IMR-90 (cell line): ENCODE measurements at regions not wholly inside any gene's neighbourhood (a gene's known extent, or its start where the extent isn't known, plus 50 kb on each side); places are given as distances from the start of the nearest gene placed in this dataset.

Experiments used
- ATAC-seq: fragments of 200-7000 bp; cut with Tn5 transposase; 2 replicates; pipeline ENCODE4 v1.9.1; 2020; ENCODE audit warnings: low read depth, mild to moderate bottlenecking, moderate library complexity
- BruUV-seq: library from RNA; stranded (reverse); fragments of 400-500 nt; replicated peaks from 2 replicates; lab custom pipeline; 2021; lab: Mats Ljungman, UMichigan
- CTCF ChIA-PET: fragments of 300-600 bp; formaldehyde crosslinking; extraction: SDS; loops from one replicate; lab custom pipeline; 2021; ENCODE audit warnings: antibody characterized with exemption; lab: Yijun Ruan, JAX
- POLR2A ChIA-PET: fragments of 300-600 bp; sonication (Branson Sonifier 250); formaldehyde crosslinking; loops from one replicate; lab custom pipeline; 2022; ENCODE audit warnings: antibody characterized with exemption; ENCODE audit not compliant: unreplicated experiment; lab: Charles Lee
- DNase-seq: peaks from one replicate; pipeline ENCODE4 v3.0.0; 2013
- H2AFZ ChIP-seq: replicated peaks from 2 replicates; pipeline ENCODE3; 2013; ENCODE audit warnings: low read length, mild to moderate bottlenecking; ENCODE audit not compliant: poor library complexity
- H2AK5ac ChIP-seq: 2 replicates; pipeline ENCODE4 v1.6.1; 2013; ENCODE audit warnings: low read depth, low read length, inconsistent platforms
- H2AK9ac ChIP-seq: replicated peaks from 2 replicates; pipeline ENCODE3; 2013; ENCODE audit warnings: mild to moderate bottlenecking, low read depth, low read length, moderate library complexity; ENCODE audit not compliant: poor library complexity
- H2BK120ac ChIP-seq: 2 replicates; pipeline ENCODE4 v1.6.1; 2013; ENCODE audit warnings: low read depth, low read length, inconsistent platforms
- H2BK15ac ChIP-seq: 3 replicates; pipeline ENCODE4 v1.6.1; 2013; ENCODE audit warnings: low read depth, low read length, inconsistent platforms
- H2BK20ac ChIP-seq: 2 replicates; pipeline ENCODE4 v1.6.1; 2013; ENCODE audit warnings: low read depth, mild to moderate bottlenecking, inconsistent platforms, low read length, moderate library complexity
- H2BK5ac ChIP-seq: 2 replicates; pipeline ENCODE4 v1.6.1; 2013; ENCODE audit warnings: mild to moderate bottlenecking, low read depth, low read length, inconsistent platforms; ENCODE audit not compliant: poor library complexity, severe bottlenecking
- H3K14ac ChIP-seq: replicated peaks from 2 replicates; pipeline ENCODE4 v1.6.1; 2013; ENCODE audit warnings: low read depth, low read length, inconsistent platforms
- H3K18ac ChIP-seq: 2 replicates; pipeline ENCODE4 v1.6.1; 2013; ENCODE audit warnings: low read depth, low read length, control low read depth
- H3K23ac ChIP-seq: 2 replicates; pipeline ENCODE4 v1.6.1; 2013; ENCODE audit warnings: low read depth, low read length, inconsistent platforms
- H3K27ac ChIP-seq: 2 replicates; pipeline ENCODE4 v1.5.1; 2013; ENCODE audit warnings: mild to moderate bottlenecking, control low read depth, low read length; ENCODE audit not compliant: insufficient read depth
- H3K27me3 ChIP-seq: 2 replicates; pipeline ENCODE4 v1.6.1; 2013; ENCODE audit warnings: low read length; ENCODE audit not compliant: control insufficient read depth, insufficient read depth
- H3K36me3 ChIP-seq: 2 replicates; pipeline ENCODE4 v1.6.1; 2013; ENCODE audit warnings: low read length, mixed read lengths; ENCODE audit not compliant: control insufficient read depth, insufficient read depth
- H3K4ac ChIP-seq: 2 replicates; pipeline ENCODE4 v1.6.1; 2013; ENCODE audit warnings: low read depth, low read length, inconsistent platforms
- H3K4me1 ChIP-seq: 2 replicates; pipeline ENCODE4 v1.6.1; 2013; ENCODE audit warnings: low read length, mixed read lengths; ENCODE audit not compliant: control insufficient read depth, insufficient read depth
- H3K4me2 ChIP-seq: 2 replicates; pipeline ENCODE4 v1.6.1; 2013; ENCODE audit warnings: low read depth, mild to moderate bottlenecking, control low read depth, low read length, moderate library complexity
- H3K4me3 ChIP-seq: 2 replicates; pipeline ENCODE4 v1.5.1; 2013; ENCODE audit warnings: low read depth, mild to moderate bottlenecking, control low read depth, low read length, moderate library complexity; ENCODE audit not compliant: insufficient read depth
- H3K56ac ChIP-seq: 2 replicates; pipeline ENCODE4 v1.6.1; 2013; ENCODE audit warnings: low read length, inconsistent platforms; ENCODE audit not compliant: insufficient read depth; ENCODE audit errors: extremely low read depth
- H3K79me1 ChIP-seq, 2 experiments: 2 replicates each; pipeline ENCODE4 v1.6.1; 2013; ENCODE audit warnings: low read length in 2 of 2, inconsistent platforms in 1 of 2, low read depth in 1 of 2
- H3K9ac ChIP-seq: 2 replicates; pipeline ENCODE4 v1.6.1; 2013; ENCODE audit warnings: low read depth, low read length, control low read depth
- H3K9me1 ChIP-seq: 2 replicates; pipeline ENCODE4 v1.6.1; 2013; ENCODE audit warnings: low read length, inconsistent platforms; ENCODE audit not compliant: insufficient read depth
- H3K9me3 ChIP-seq: 2 replicates; pipeline ENCODE4 v1.6.1; 2013; ENCODE audit warnings: low read length; ENCODE audit not compliant: control insufficient read depth, insufficient read depth
- H4K20me1 ChIP-seq: 2 replicates; pipeline ENCODE4 v1.6.1; 2013; ENCODE audit warnings: low read length, inconsistent platforms; ENCODE audit not compliant: insufficient read depth
- H4K5ac ChIP-seq: 2 replicates; pipeline ENCODE4 v1.6.1; 2013; ENCODE audit warnings: mild to moderate bottlenecking, low read depth, low read length, control low read depth
- H4K8ac ChIP-seq, 2 experiments: 2 replicates each; pipeline ENCODE4 v1.6.1; 2013; ENCODE audit warnings: low read depth in 2 of 2, low read length in 2 of 2, control low read depth in 1 of 2, inconsistent platforms in 1 of 2
- H4K91ac ChIP-seq: 2 replicates; pipeline ENCODE4 v1.6.1; 2013; ENCODE audit warnings: low read depth, low read length, inconsistent platforms; ENCODE audit not compliant: insufficient read depth
- BHLHE40 ChIP-seq: fragments of 150-350 bp; IDR thresholded peaks from 2 replicates; pipeline ENCODE4 v1.6.1; 2016; ENCODE audit warnings: mild to moderate bottlenecking, low read depth, low read length
- CHD1 ChIP-seq: IDR thresholded peaks from 2 replicates; pipeline ENCODE4 v1.6.1; 2012; ENCODE audit warnings: low read depth, low read length, improper control_type of control experiment
- CTCF ChIP-seq: conservative IDR thresholded peaks from 2 replicates; pipeline ENCODE4 v1.5.1; 2012; ENCODE audit warnings: mild to moderate bottlenecking, low read depth, low read length, improper control_type of control experiment
- ELK1 ChIP-seq: fragments of 150-350 bp; IDR thresholded peaks from 2 replicates; pipeline ENCODE4 v1.6.1; 2016; ENCODE audit warnings: low read depth, mild to moderate bottlenecking, low read length, moderate library complexity, borderline replicate concordance
- MAFK ChIP-seq: IDR thresholded peaks from 2 replicates; pipeline ENCODE4 v1.6.1; 2012; ENCODE audit warnings: low read depth, low read length, improper control_type of control experiment
- MAZ ChIP-seq: IDR thresholded peaks from 2 replicates; pipeline ENCODE4 v1.6.1; 2012; ENCODE audit warnings: low read depth, mild to moderate bottlenecking, low read length, improper control_type of control experiment, moderate library complexity, borderline replicate concordance
- MXI1 ChIP-seq: IDR thresholded peaks from 2 replicates; pipeline ENCODE4 v1.6.1; 2012; ENCODE audit warnings: low read depth, mild to moderate bottlenecking, low read length, moderate library complexity, borderline replicate concordance
- RCOR1 ChIP-seq: IDR thresholded peaks from 2 replicates; pipeline ENCODE4 v1.6.1; 2012; ENCODE audit warnings: mild to moderate bottlenecking, low read length, improper control_type of control experiment; ENCODE audit not compliant: insufficient replicate concordance
- RFX5 ChIP-seq: IDR thresholded peaks from 2 replicates; pipeline ENCODE4 v1.8.0; 2012; ENCODE audit warnings: low read depth, mild to moderate bottlenecking, low read length, moderate library complexity
- SMC3 ChIP-seq: fragments of 150-350 bp; IDR thresholded peaks from 2 replicates; pipeline ENCODE4 v1.6.1; 2016; ENCODE audit warnings: low read depth, mild to moderate bottlenecking, antibody characterized with exemption, low read length, moderate library complexity
- WGBS, 2 experiments: methylation state at CpG; one replicate each; pipeline versions ENCODE4 v1.1.5 to v1.1.7; 2013; ENCODE audit warnings: missing lambda C conversion rate in 2 of 2; ENCODE audit not compliant: insufficient read length in 1 of 2; ENCODE audit errors: extremely low coverage in 2 of 2; 5-methylcytosine and 5-hydroxymethylcytosine counted together
- dilution Hi-C: fragments of 300-500 bp; cut with HindIII; formaldehyde crosslinking; loops from one replicate; pipeline ENCODE4 v1.14.3; 2018; ENCODE audit warnings: low sequenced_read_pairs; ENCODE audit not compliant: unreplicated experiment
- in situ Hi-C: fragments of 300-500 bp; cut with MboI; formaldehyde crosslinking; loops from 3 replicates; pipeline ENCODE4 v1.14.3; 2019; ENCODE audit warnings: low sequenced_read_pairs, inconsistent platforms, mixed read lengths
- intact Hi-C: fragments of 100-400 bp; cut with micrococcal nuclease; formaldehyde crosslinking; loops from 2 replicates; pipeline ENCODE4 v1.10.0; 2022

GRCh38 chr10:78284381-78284780 lies 250.7 kb downstream of the RPS24 start:
- no peaks in the 10 kb centered on the region for H3K79me1 ChIP-seq
- no peaks in the 10 kb centered on the region for H3K9me1 ChIP-seq
- H3K18ac ChIP-seq: no peak overlapping the region
- H3K36me3 ChIP-seq: no peaks in the 10 kb centered on the region
- TF ChIP-seq ELK1: no peak
- TF ChIP-seq RCOR1: no peak
- no peak for TF ChIP-seq MXI1
- TF ChIP-seq CHD1: no peak
- no peak for TF ChIP-seq SMC3
- TF ChIP-seq MAZ: no peak
- no peak for TF ChIP-seq BHLHE40
- TF ChIP-seq CTCF: no peak
- no peak for TF ChIP-seq RFX5
- no peak for TF ChIP-seq MAFK
- no peak overlapping the region for H3K23ac ChIP-seq
- no peak overlapping the region for H2AK9ac ChIP-seq
- intact Hi-C loops (no loop called here), in situ Hi-C loops (no loop called here), dilution Hi-C loops (no loop called here)
- WGBS, 2 experiments: 100% methylated on average over 1 of the region's 4 CpGs; no CpG with 5 or more reads in 1 of the 2 experiments
- H2BK5ac ChIP-seq: no peak overlapping the region
- H2BK20ac ChIP-seq: no peak overlapping the region
- no peaks in the 10 kb centered on the region for H3K4me1 ChIP-seq
- H2BK120ac ChIP-seq: no peak overlapping the region
- no peak overlapping the region for H3K4ac ChIP-seq
- no peak overlapping the region for H3K4me3 ChIP-seq
- no peaks in the 10 kb centered on the region for H3K9me3 ChIP-seq
- no peak overlapping the region for H3K9ac ChIP-seq
- no TSS peak for BruUV-seq
- H3K27ac ChIP-seq: no peak overlapping the region
- H3K56ac ChIP-seq: no peak overlapping the region
- H4K8ac ChIP-seq: no peak overlapping the region
- H2AFZ ChIP-seq: no peak overlapping the region
- H2BK15ac ChIP-seq: no peak overlapping the region
- H4K91ac ChIP-seq: no peak overlapping the region
- POLR2A ChIA-PET: no interaction called here
- no peak for DNase-seq
- CTCF ChIA-PET: no interaction called here
- H3K14ac ChIP-seq: no peak overlapping the region
- no peaks in the 10 kb centered on the region for H4K20me1 ChIP-seq
- H2AK5ac ChIP-seq: no peak overlapping the region
- no peaks in the 10 kb centered on the region; the same call in 1 of the 2 replicates for H3K27me3 ChIP-seq
- H3K4me2 ChIP-seq: no peak overlapping the region
- no peak for ATAC-seq
- no peak overlapping the region for H4K5ac ChIP-seq
